NCI-H2196 (cell line): ENCODE measurements at regions not wholly inside any gene's neighbourhood (a gene's known extent, or its start where the extent isn't known, plus 50 kb on each side); places are given as distances from the start of the nearest gene placed in this dataset.

Experiments used
- DNase-seq: peaks from one replicate; lab custom pipeline; 2025; ENCODE audit not compliant: unreplicated experiment; lab: John Stamatoyannopoulos, UW

DNA sequence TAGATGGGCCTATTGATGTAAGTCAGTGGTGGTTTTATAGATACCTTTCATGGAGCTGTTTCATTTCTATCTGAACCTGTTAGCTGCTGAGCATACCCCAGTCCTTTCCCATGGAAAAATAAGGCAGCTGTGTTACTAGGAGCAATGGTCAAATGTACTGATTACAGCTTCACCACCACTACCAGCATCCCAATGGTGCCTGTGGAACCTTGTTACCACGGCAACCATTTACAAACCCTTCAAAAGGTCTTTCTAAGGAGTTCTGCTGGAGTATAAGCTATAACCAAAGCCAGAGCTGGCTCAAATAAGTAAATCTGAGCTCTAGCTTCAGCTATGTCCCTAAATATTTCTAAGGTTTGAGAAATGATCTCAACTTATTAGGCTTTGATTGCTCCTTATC, 133.4 kb upstream of the ACP3 start:
- DNase-seq, result peak; percentile 35

DNA sequence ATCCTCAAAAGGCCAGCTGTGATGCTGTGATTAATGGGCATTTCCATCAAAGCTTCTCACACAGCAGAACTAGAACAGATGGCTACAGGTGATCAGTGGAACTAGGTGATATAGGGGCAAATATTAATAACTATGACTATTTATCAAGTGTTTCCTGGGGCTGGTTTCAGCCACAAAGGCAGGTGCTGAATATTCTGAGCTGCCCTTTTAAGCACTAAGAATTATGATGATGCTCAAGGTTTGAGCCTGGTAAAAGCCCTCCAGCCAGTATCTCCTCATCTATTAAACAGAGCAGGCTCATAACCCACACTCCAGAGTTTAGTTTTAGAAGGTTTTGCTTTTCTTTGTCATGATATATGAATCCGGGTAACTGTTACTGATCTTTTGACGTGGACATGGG, 129.5 kb upstream of the ACP3 start:
- DNase-seq, result no peak

DNA sequence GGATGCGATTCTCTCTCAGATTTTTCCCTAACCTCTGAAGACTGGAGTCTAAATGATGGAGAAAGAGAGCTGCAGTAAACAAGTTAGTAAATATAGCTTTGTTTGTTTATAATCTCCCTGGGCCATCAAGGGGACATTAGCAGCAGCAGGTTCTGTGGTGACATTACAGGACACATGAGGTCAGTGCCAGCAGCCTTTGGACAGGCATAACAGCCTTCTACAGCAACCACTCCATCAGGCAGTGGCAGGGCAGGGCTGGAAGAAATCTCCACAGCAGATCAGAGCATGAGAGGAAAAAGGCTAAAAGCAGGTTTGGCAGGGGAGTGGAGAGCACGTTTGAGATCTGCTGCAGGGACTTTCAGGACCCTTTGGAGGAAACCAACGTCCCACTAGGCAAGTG, 127.6 kb upstream of the ACP3 start:
- no peak for DNase-seq

DNA sequence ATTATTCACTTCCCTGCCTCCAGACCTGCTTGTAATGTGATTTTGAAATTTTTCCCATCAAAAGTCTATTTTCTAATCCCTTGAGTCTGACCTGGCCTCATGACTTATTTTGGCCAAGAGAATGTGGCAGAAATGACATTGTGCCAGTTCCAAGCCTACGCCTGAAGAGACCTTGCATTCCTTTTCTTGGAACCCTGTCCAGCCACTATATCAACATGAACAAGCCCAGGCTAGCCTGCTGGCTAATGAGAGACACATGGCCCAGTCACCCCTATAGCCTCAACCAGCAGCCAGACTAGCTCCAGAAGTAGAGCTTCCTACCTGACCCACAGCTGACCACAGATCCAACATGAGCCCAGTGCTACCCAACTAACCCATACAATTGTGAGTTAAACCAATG, 121.1 kb upstream of the ACP3 start:
- DNase-seq, result peak; percentile 32

DNA sequence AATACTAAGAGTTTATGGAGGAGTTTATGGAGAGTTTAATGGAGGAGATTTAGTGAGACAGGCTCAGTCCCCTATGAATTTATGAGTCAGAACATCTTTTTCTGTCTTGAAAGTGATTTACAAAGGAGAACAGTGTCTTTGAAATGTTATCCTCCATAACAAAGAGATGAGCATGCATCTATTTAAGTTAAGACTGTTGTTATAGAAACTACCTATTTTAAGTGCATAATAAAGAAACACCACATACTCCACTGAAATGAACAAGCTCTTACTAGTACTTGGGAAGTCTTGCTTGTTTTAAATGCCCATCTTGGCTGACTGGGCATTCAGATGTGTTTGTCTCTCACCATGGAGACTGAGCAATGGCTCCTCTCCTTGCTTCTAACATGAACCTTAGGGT, 118.7 kb upstream of the ACP3 start:
- DNase-seq, result no peak

DNA sequence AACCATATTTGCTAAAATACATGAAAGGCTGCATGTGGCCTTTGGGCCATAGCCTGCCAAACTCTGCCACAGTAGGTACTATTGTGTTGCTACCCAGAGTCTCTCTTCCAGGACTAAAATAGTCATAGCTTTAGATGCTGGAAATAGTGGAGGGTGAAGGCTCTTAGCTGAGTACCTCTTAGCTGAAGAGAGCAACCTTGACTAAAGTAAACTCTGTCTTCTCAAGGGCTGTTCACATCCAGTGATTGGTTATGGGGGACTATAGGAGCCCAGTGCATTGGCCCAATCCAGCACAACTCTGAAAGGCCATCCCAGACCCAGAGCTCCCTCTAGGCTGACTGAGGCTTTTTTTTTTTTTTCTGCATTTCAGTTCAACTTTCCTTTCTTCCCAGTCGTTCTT, 117.8 kb upstream of the ACP3 start:
- DNase-seq, result no peak

DNA sequence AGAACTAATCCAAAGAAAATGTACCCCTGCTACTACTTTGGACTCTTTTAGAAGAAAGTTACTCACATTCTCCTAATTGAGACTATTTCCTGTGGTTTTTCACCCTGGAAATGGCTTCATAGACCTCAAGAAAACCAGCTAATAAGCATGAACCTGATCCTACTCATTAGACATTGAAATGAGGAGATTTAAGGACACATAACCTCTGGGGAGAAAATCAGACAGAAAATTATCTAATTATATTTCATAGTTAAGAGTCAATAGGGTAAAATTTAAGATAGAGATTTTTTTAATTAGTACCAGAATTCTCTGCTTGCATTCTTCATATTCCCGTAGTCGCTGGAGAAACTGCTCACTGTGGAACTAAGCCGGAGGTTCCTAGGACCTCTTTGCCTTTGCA, 114.6 kb upstream of the ACP3 start:
- DNase-seq, result no peak

DNA sequence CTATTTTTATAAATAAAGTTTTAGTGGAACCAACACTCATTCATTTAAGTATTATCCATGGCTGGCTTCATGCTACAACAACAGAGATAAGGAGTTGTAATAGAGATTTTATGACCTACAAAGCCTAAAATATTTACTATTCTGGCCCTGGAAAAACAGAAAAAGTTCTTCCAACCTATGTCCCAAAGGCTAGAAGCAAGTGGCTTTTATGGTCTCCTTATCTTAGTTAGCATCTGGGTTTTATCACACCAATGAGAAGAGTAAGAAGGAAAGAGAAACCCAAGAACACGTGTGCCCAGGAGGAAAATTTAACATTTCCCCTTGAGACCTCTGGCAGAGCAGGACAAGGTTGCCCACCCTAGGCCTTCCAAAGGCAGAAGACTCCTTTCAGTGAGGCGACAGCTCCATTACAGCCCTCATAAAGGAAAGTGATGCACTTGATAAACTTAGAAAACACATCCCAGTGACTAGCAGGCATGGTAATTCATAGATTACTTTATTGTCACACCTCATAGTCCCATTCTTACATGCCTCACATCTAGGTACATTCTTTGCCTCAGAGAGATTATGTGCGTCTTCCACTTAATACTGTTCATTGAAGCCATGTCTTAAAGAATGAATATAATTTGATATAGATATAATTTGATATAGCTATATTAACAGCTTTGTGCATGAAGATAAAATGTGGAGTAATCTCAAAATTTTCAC, 113.2 kb upstream of the ACP3 start:
- DNase-seq, result no peak

DNA sequence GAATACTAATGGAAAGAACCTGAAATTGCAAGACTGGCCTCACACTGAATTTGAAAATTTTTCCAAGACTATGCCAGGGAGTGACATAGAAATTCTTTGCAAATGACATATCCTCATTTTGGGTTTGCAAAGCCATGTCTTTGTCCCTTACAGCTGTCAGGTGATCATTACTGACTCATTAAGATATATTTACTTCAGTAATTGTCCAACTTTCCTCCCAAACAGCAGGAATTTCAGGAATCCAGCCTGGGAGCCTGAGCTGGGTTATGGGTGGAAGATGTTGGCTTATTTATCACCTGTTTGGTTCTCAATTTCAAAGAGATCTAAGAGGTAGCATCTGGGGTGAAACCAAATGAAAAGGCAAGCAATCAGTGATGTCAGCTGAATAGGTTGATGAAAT, 111.6 kb upstream of the ACP3 start:
- no peak for DNase-seq

DNA sequence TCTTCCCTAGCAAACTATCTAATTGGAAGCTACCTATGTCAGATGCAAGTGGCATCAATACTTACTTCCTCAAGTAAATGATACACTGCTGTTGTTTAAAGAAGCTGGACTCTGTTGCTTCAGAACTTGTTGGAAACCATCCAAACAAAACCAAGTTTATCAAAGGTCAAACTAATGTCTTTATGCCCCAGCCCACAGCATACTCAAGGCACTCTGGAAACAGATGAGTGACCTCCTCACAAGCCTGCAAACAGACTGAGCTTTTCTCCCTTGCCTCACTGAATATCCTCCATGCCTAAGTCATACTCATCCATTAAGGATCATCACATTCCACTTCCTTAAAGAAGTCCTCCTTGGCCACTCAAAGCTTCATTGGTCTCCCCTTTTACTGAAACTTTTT, 107.4 kb upstream of the ACP3 start:
- no peak for DNase-seq

DNA sequence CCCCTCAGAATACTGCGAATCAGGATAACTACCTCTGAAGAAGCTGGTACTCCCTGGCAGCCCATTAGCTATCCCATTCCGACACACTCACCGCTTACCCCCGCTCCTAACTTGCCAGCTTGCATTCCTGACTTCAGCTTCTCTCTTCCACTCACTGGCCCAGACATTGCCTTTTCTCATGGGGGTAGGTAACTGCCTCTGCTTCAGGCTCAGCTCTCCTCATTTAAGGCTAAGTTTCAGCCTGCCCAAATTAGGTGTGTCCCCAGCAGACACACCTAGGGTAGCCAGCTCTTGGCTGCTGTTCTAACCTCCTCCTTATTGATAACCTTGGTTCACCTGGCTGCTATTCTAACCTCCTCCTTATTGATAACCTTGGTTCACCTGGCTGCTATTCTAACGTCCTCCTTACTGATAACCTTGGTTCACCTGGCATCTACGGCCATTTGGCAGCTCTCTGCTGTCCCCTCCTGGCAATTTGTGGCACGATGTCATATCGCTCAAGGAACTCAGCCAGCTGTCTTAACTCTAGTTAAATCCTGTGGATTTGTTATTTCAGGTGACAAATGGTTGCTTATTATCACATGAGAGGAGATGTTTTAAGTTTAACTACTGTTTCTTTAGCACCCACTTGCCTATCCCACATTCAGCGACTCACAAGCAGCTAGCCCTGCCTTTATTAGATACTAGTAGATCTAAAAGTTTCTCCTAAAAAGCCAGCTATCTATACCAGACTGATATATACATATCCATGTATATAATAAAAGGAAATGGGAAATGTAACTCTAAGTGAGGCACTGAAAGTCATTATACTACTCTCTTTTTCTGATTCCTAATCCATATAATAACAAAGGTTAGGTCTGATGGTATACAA, 106.5 kb upstream of the ACP3 start:
- DNase-seq, result peak; percentile 72

DNA sequence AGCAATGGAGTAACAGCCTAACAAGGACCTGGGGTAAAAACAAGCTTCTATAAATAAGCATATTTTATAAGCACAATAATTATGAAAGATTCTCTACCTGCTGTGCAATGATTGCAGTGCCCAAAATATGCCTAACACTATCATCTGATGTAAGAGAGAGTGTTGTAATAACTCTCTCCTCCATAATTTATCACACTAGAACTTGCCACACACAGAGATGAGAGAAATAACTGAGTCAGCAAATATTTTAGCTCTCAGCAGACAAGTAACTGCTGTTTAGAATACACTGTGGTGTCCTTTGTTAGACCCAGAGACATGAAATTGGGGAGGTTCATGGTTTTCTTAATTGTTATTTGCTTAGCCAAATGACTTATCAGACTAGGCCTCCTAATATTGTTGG, 105.3 kb upstream of the ACP3 start:
- no peak for DNase-seq

DNA sequence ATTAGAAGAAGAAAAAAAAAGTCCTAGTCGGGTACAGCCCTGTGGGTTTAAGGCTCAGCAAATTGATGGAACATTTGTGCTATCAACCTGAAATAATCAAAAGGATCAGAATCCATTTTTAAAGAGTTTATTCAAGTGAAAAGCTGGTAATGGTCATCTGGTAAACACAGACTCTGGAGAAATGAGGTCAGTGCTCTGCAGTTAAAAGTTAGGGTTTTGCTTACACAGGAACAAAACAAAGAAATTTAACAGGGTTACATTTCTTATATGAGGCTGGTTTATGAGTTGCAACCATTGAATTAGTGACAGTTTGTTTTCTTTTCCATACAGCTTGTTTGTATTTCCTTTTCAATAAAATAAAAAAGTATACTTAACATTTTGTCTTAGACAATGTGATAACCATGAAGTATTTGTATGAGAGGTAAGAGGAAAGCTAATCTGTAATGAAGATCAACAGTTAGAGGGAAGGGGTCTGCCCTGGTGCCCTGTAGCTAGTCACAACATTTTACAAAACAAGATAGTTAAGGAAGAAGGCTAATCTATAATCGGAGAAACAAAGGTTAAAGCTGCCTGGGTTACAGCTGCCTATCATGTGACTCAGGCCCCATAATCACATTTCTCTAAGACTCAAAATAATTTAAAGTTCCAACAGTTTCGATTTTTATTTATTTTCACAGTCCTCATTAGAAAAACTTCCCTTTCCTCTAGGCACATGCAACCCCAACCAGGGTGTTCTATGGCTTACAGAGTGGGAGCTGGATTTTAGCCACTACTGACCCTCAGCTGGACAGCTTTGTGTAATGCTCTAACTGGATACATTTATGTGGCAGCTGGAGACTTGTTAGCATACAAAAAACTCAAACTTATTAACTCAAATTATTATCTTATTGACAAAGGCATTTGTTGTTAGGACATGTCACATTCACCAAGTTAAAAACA, 98.1 kb upstream of the ACP3 start:
- no peak for DNase-seq

DNA sequence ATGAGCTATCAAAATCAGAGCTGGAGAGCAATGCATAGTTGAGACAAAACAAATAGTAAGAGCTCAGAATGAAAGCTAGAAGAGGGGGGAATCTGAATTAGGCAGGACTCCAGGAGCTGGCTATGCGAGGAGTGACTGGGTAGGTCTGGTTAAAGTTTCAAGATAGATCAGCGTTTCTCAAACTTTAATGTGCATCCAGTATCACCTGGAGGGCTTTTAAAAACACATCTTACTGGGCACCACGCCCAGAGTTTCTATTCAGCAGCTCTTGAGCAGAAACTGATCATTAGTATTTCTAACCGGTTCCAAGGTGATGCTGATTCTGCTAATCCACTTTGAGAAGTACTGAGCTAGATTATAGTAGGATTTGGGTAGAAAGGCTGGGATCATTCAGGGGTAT, 96.2 kb upstream of the ACP3 start:
- DNase-seq, result no peak

DNA sequence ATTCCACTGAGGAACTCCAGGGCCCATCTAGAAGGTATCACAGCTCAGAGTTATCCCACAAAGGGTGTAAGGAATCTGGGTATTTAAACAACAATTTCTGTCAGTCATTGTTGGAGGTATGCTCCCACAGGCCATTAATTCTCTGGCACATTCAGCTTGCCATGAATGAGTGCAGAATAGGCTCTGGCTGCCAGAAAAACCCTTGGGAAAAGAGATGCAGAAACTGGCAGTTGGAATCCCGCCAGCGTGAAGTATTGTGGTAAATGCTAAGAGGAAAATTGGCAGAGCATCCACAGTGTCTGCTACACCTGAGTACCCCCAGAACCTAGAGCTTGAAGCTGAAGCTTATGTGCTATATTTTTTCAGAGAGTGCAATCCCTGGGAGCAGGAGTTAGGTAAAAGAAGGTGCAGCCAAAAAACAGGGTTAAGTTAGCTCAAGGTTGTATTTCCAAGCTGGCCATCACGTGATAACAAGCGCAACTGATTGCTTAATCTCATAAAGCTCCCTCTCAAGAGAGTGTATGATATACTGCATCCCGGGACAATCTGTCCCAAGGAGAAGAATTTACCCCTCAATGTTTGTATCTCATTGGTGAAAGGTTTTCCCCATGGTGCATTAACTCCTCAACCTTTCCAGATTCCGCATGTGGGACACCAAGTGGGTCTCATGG, 94.2 kb upstream of the ACP3 start:
- DNase-seq, result peak; percentile 93

DNA sequence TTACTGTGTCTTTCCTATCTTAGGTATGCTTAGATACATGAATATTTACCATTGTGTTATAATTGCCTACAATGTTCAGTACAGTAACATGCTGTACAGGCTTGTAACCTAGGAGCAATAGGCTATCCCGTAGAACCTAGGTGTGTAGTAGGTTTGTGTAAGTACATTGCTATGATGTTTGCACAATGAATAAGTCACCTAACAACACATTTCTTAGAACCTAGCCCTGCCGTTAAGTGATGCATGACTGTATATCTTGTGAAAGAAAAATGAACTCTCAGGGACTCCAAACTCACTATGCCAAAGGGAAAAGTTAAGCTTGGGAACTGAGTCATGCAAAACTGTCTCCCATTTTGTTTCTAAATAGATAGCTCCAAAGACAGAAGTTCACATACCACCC, 91.5 kb upstream of the ACP3 start:
- DNase-seq, result no peak

DNA sequence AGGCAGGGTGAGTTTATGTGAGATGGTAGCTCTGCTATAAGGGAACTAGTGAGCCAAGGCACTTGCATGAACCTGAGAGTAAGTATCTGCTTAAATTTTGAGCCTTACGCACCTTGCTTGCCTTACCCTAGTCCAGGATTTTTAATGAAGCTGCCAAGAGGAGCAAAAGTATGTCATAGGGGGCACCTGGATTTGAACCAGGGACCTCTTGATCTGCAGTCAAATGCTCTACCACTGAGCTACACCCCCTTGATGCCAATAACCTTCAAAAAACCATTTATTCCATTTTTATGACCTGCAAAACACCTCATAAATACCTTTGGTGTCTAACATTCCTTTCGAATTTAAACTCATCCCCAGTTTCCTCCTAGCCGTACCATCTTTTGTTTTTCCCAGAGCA, 88.3 kb upstream of the ACP3 start:
- DNase-seq, result no peak

DNA sequence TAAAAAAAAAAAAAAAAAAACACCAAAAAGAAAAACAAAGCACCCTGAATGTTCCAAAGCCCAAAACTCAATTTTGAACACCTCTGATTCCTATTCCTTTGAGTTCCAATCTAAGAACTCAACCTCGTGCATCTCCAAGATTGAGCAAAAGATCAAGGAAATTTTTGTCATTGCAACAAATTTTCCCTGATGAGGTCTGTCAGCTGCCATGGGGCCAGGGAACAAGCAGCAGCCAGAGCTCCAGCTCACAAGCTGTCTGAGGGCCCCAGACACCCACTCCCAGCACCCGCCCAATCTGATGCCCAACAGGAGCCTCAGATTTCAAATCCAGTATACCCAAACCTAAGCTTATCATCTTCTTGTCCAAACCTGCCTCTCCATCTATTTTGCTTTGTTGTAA, 87.6 kb upstream of the ACP3 start:
- DNase-seq, result no peak

DNA sequence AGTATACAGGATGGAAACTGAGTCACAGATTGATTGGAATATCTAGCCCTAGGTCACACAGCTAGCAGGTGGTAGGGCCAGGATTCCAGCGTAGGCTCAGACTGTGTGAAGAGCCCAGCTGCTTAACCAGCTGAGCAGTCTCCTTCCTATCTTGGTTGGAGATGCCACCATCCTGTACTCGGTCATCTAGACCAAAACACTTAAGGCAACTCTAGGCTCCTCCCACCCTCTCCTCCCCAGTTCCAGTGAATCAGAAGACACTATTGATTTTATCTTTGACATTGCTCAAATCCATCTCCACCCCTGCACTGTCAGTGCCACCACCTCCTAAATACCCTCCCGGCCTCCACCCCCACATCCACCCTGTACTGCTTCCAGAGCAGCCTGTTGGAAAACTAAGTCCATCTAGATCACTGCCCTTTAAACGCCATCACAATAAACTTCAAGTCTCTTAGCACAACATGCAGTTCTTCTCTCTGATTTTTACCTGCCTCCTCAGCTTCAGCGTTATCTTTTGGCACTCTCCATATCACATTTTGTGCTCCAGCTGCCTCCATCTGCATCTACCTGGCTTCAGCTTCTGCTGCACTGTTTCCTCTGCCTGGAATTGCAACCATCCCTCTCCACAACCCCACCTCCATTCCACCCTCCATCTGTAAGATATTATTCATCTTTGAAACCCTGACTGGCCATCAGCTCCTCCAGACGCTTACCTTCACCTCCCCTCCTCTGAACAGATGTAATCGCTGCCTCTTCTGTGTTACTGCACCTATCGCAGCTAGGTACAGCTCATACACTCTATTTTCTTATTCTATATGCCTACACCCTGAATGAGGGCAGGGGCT, 86.8 kb upstream of the ACP3 start:
- no peak for DNase-seq

DNA sequence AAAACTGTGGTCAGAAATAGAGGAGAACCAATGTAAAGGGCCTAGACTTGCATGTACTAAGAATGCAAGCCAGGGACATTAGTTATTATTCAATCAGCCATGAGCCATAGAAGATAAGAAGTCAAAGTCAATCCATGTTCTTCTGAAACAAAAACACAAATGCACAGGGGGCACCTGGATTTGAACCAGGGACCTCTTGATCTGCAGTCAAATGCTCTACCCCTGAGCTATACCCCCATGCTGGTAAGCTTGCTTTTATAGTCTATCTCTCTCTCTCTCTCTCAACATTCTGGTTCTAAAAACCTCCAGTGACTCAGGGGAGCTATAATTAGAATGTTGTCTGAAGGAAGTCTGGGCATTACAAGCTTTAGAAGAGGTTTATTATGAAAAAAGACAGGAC, 85.6 kb upstream of the ACP3 start:
- DNase-seq, result no peak
